SK-N-MC (cell line): ENCODE measurements at regions not wholly inside any gene's neighbourhood (a gene's known extent, or its start where the extent isn't known, plus 50 kb on each side); places are given as distances from the start of the nearest gene placed in this dataset.
"Not testable (repeated sequence)": the region's sequence is repeated elsewhere in the genome, so short reads cannot be mapped to it uniquely, and the experiment has no call there.

Source experiments
- DNase-seq: peaks from one replicate; pipeline ENCODE4 v3.0.0-alpha.2; 2011; ENCODE audit warnings: low read depth, low spot score
- H3K27ac ChIP-seq: fragments of 200-600 bp; sonication (generic); 2 replicates; pipeline ENCODE4 v1.5.1; 2016; ENCODE audit warnings: mixed run types
- H3K36me3 ChIP-seq: fragments of 200-600 bp; sonication (generic); 2 replicates; pipeline ENCODE4 v1.6.1; 2017; ENCODE audit warnings: antibody characterized with exemption, low read length, mixed read lengths; ENCODE audit not compliant: insufficient read depth
- H3K4me3 ChIP-seq: fragments of 200-600 bp; sonication (generic); 2 replicates; pipeline ENCODE4 v1.5.1; 2016
- H3K9ac ChIP-seq: fragments of 200-600 bp; sonication (generic); 2 replicates; pipeline ENCODE4 v1.8.0; 2017; ENCODE audit warnings: mixed run types, mixed read lengths; ENCODE audit not compliant: insufficient read length
- H3K9me3 ChIP-seq: fragments of 200-600 bp; sonication (generic); 2 replicates; pipeline ENCODE4 v1.6.1; 2017; ENCODE audit warnings: low read depth, mild to moderate bottlenecking, antibody characterized with exemption, low read length, moderate library complexity, mixed read lengths
- EZH2 ChIP-seq: fragments of 200-600 bp; sonication (generic); IDR thresholded peaks from one replicate; pipeline ENCODE4 v1.6.1; 2017; ENCODE audit warnings: antibody characterized with exemption
- FOXP2 ChIP-seq: optimal IDR thresholded peaks from 2 replicates; pipeline ENCODE3; 2011; ENCODE audit warnings: mild to moderate bottlenecking, moderate library complexity; ENCODE audit not compliant: insufficient read depth; ENCODE audit errors: extremely low read length, control extremely low read depth
- POLR2AphosphoS5 ChIP-seq: IDR thresholded peaks from 2 replicates; pipeline ENCODE4 v1.6.1; 2012; ENCODE audit warnings: mild to moderate bottlenecking, low read depth, low read length, borderline replicate concordance

DNA sequence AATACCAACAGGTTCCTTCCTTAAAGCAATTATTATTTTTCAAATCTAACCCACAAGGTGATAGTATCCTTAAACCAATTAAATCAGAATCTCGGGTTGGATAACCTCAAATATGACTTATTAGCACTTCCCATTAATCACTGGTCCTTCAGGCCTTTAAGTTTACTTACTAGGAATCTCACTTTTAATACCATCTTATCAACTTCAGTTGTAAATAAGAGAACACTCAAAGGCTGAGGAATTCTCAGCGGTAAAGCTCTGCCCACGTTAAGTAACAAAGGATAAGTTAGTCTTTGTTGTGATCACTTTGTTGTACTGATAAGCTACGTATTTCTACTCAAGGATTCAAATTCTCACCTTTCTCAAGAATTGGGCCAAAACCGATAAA is 82.0 kb downstream of the OR2B2 start:
- Histone ChIP-seq H3K9ac (peak overlapping the region; percentile 88), H3K4me3 (peak overlapping the region; percentile 94), H3K9me3 (no peaks in the 10 kb centered on the region), H3K36me3 (no peaks in the 10 kb centered on the region), H3K27ac (peak overlapping the region; percentile 93)
- TF ChIP-seq EZH2, result no peak
- TF ChIP-seq POLR2AphosphoS5, result no peak
- no peak for TF ChIP-seq FOXP2
- DNase-seq, result no peak

DNA sequence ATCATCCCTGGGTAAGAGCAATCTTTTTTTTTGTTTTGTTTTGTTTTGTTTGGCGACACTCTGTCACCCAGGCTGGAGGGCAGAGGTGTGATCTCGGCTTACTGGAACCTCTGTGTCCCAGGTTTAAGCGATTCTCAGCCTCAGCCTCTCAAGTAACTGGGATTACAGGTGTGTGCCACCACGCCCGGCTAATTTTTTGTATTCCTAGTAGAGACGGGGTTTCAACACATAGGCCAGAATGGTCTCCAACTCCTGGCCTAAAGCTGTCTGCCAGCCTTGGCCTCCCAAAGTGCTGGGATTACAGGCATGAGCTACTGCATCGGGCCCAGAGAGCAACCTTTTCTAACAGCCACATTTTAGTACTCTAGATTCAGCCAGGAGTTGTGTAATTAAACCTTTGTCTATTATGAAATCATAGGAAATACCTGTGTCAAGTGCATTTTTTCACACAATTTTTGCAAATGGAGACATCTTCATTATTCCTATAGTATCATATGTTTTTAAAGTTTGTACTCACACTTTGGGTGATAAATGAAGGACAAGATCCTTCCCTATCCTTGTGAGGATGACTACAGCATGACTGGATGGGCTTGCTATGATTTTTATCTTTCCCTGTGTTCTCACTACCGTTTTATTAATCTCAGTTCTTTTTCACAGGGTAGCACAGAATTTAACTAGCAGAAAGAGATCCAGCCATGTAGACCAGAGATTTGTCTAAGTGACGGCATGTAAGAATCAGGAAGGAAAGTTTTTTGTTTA is 82.6 kb downstream of the OR2B2 start:
- peak overlapping the region; percentile 93 for H3K27ac ChIP-seq
- DNase-seq, result no peak
- no peaks in the 10 kb centered on the region for H3K9me3 ChIP-seq
- no peaks in the 10 kb centered on the region for H3K36me3 ChIP-seq
- peak overlapping the region; percentile 88 for H3K9ac ChIP-seq
- H3K4me3 ChIP-seq, result peak overlapping the region; percentile 94
- TF ChIP-seq FOXP2 (no peak), EZH2 (no peak), POLR2AphosphoS5 (no peak)

DNA sequence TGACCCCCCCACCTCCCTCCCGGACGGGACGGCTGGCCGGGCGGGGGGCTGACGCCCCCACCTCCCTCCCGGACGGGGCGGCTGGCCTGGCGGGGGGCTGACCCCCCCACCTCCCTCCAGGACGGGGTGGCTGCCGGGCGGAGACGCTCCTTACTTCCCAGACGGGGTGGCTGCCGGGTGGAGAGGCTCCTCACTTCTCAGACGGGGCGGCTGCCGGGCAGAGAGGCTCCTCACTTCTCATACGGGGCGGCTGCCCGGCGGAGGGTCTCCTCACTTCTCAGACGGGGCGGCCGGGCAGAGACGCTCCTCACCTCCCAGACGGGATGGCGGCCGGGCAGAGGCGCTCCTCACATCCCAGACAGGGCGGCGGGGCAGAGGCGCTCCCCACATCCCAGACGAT is 84.7 kb downstream of the OR2B2 start:
- not testable (repeated sequence) for DNase-seq, H3K9ac ChIP-seq, H3K9me3 ChIP-seq, H3K4me3 ChIP-seq, H3K36me3 ChIP-seq, H3K27ac ChIP-seq

DNA sequence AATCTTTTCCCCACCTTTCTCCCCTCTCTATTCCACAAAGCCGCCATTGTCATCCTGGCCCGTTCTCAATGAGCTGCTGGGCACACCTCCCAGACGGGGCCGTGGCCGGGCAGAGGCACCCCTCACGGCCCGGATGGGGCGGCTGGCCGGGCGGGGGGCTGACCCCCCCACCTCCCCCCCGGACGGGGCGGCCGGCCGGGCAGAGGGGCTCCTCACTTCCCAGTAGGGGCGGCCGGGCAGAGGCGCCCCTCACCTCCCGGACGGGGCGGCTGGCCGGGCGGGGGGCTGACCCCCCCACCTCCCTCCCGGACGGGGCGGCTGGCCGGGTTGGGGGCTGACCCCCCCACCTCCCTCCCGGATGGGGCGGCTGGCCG is 85.6 kb downstream of the OR2B2 start:
- not testable (repeated sequence) for H3K4me3 ChIP-seq, H3K9me3 ChIP-seq, H3K9ac ChIP-seq, H3K27ac ChIP-seq, DNase-seq, H3K36me3 ChIP-seq

DNA sequence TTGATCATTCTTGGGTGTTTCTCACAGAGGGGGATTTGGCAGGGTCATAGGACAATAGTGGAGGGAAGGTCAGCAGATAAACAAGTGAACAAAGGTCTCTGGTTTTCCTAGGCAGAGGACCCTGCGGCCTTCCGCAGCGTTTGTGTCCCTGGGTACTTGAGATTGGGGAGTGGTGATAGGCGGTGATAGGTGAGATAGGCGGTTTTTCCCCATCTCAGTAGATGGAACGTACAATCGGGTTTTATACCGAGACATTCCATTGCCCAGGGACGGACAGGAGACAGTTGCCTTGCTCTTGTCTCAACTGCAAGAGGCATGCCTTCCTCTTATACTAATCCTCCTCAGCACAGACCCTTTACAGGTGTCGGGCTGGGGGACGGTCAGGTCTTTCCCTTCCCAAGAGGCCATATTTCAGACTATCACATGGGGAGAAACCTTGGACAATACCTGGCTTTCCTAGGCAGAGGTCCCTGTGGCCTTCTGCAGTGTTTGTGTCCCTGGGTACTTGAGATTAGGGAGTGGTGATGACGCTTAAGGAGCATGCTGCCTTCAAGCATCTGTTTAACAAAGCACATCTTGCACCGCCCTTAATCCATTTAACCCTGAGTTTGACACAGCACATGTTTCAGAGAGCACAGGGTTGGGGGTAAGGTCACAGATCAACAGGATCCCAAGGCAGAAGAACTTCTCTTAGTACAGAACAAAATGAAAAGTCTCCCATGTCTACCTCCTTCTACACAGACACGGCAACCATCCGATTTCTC is 86.2 kb downstream of the OR2B2 start:
- DNase-seq, H3K4me3 ChIP-seq, H3K36me3 ChIP-seq, H3K9ac ChIP-seq, H3K9me3 ChIP-seq, H3K27ac ChIP-seq: not testable (repeated sequence)

DNA sequence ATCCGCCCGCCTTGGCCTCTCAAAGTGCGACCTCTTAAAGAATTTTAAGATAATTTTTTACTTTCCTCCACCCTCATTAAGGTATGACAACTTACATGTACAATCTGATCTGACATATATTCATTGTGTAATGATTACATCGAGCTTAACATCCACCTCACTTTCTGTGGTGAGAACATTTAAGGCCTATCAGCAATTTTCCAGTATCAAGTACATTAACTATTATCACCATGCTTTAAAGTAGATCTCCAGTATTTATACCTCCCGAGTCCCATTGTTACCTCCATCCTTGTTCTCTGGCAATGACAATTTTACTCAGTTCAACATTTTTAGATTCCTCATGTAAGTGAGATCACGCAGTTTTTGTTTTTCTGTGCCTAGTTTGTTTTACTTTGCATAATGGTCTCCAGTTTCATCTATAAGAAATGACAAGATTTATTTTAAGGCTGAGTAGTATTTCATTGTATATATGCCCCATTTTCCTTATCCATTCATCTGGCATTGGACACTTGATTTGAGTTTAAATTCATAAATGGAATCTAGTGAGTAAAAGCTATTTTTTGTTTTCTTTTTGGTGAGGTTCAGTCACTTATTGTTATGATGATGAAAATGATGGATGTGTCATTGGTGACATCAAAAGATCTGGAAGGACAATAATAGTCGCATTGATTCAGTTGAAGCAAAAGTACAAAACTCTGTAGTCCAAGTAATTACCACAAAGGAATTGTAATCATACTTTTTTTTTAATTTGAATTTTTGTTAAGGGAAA is 87.0 kb downstream of the OR2B2 start:
- Histone ChIP-seq H3K4me3 (peak overlapping the region; percentile 97), H3K36me3 (no peaks in the 10 kb centered on the region), H3K9ac (peak overlapping the region; percentile 93), H3K27ac (peak overlapping the region; percentile 96), H3K9me3 (no peaks in the 10 kb centered on the region)
- DNase-seq, result no peak
- TF ChIP-seq FOXP2 (no peak), EZH2 (no peak), POLR2AphosphoS5 (no peak)

DNA sequence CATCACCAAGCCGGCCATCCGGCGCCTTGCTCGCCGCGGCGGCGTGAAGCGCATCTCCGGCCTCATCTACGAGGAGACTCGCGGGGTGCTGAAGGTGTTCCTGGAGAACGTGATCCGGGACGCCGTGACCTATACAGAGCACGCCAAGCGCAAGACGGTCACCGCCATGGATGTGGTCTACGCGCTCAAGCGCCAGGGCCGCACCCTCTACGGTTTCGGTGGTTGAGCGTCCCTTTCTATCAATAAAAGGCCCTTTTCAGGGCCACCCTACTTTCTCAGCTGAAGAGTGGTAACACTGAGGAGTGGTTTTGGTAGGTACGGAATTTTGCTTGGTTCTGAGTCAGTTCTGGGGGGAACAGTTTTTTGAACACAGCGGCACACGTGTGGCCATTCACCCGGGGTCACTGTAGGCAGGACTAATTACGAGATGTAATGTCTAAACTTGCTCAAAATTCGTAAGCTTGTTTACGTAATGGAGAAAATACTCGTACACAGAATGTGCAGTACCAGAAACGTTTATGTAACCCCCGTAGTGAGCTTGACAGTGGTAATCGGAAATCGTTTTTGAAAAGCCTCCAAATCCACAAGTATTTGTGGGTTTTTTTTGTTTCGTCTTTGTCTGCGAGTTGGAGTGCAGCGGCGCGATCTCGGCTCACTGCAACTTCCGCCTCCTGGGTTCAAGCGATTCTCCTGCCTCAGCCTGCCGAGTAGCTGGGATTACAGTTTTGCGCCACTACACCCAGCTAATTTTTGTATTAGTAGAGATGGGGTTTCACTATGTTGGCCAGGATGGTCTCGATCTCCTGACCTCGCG is 87.8 kb downstream of the OR2B2 start:
- peak overlapping the region; percentile 96 for H3K27ac ChIP-seq
- H3K9ac ChIP-seq, result peak overlapping the region; percentile 93
- H3K4me3 ChIP-seq, result peak overlapping the region; percentile 97
- H3K9me3 ChIP-seq, DNase-seq, H3K36me3 ChIP-seq: not testable (repeated sequence)
- TF ChIP-seq POLR2AphosphoS5, result peak; percentile 75

DNA sequence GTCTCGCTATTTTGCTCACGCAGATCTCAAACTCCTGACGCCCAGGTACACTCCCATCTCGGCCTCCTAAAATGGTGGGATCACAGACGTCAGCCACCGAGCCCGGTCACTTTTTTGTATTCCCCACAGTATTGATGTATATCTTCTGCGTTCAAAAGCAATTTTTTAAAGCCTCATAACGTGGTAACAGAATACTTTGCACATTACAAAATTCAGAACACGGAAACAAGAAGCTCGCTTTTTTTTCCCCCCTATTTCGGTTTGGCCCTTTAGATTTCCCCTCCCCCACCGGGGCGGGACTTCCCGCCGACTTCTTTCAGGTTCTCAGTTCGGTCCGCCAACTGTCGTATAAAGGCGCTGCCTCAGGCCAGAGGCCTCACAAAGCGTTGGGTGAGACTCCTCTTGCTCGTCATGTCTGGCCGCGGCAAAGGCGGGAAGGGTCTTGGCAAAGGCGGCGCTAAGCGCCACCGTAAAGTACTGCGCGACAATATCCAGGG is 88.4 kb downstream of the OR2B2 start:
- peak; percentile 45; the same call in 1 of the 2 replicates for TF ChIP-seq POLR2AphosphoS5
- not testable (repeated sequence) for H3K36me3 ChIP-seq, DNase-seq, H3K9me3 ChIP-seq
- Histone ChIP-seq H3K9ac (peak overlapping the region; percentile 69), H3K27ac (peak overlapping the region; percentile 97), H3K4me3 (peak overlapping the region; percentile 66)
